HG02840 (cell line): ENCODE measurements at regions not wholly inside any gene's neighbourhood (a gene's known extent, or its start where the extent isn't known, plus 50 kb on each side); places are given as distances from the start of the nearest gene placed in this dataset.

Experiments used
- ATAC-seq: cut with Tn5 transposase; IDR thresholded peaks from one replicate; pipeline ENCODE4 v1.9.1; 2021; ENCODE audit warnings: mild to moderate bottlenecking, moderate library complexity, moderate number of reproducible peaks; ENCODE audit not compliant: unreplicated experiment, low FRiP score

DNA sequence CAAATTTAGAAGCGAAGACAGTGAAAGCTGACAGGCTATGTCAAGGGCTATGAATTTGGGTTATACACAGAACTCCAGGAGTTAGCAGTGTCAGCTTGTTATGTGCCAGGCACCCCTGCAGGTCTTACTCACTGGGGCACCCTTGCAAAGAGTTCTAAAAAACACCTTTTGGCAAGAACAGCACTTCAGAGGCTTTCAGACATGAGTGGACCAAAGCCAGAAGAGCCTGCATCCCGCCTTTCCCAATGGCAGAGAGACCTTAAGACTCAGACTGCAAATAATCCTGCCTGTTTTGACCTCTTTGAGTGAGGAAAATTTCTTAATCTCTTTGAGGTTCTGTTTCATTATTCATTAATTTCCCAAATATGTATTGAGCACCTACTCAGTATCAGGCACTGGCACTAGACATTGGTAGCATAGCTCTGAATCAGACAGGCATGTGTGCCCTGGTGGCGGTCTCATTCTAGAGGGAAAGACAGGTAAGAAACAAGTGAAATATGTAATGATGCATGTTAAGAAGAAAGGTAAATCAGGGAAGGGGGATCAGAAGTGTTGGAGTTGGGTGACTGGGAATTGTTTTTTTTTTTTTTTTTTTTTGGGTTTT lies 280.0 kb downstream of the KBTBD8 start:
- ATAC-seq, result no peak

DNA sequence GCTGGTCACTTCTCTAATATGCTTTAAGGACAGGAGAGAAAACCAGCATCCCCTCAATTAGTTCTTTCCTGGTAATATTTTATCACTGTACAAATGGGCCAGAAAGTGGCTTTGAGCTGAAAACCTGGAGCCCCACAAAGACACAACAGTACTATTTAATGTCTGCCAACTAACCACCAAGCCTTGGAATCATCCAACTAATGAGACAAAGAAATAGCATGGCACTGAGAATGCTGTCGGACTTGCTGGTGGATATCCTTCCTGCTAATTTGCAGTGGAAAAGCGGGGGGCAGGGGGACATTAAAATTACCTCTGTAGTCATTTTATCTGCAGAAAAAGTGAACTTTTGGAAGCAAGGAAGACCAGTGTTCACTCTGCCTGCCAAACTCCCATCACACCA lies 288.5 kb downstream of the KBTBD8 start:
- no peak for ATAC-seq

GRCh38 chr3:67288466-67289106 lies 290.5 kb downstream of the KBTBD8 start:
- no peak for ATAC-seq

DNA sequence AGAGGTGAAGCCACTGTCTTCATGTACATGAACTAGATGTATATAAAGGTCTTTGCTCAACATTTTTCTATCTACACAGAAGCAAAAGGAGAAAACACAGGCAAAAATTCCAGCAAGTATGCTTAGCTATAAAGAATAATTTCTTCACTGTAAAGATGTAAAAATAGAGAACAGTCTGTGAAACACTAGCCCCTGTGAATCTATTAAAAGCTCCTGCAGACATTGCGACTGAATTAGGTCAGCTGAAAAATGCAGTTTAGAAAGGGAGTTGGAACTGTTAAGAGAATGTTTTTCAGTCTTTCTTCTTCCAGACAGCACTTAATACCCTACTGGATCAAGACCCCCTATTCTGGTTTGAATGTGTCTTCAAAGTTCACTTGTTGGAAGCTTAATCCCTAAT lies 291.5 kb downstream of the KBTBD8 start:
- ATAC-seq, result no peak

GRCh38 chr3:67290438-67290837 lies 292.3 kb downstream of the KBTBD8 start:
- ATAC-seq, result no peak

DNA sequence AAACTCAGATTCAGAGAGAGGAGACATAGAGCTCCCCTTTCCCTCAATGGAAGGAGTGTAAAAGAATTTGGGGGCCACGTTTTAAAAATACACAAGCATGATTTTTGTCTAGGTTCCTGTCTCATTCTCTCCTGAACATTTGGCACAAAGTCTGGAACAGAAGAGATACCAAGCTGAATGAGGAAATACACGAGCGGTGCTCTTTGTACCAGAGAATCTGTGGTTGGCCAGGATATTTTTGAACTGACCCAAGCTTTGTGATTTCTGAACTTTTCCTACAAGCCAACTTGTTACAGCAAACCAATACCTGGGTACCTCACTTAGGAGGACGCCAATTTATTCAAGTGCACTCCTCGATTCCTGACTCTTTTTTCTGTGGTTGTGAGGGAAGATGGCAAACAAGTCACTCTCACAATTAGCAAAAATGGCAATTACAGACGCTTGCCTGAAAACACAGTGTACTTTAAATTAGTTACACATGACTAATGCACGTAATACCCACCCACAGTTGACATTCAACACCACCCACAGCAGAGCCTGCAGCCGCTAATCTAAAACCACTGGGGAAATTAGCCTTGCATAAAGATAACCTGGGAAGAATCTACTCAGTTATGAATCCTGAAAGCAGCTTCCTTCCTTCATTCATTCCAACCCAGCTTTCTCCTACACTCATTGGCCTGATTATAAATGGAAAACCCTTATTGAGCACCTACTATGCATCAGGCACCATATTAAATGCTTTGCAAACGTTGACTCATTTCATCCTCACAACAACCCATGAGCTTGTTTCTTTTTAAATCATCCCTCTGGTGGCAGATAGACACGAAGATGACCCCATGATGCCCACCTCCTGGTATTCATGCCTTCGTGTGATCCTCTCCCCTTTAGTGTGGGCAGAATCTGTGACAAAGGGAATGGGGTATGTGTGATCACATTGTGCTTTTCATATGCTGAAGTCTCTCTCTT lies 293.5 kb downstream of the KBTBD8 start:
- ATAC-seq, result no peak

DNA sequence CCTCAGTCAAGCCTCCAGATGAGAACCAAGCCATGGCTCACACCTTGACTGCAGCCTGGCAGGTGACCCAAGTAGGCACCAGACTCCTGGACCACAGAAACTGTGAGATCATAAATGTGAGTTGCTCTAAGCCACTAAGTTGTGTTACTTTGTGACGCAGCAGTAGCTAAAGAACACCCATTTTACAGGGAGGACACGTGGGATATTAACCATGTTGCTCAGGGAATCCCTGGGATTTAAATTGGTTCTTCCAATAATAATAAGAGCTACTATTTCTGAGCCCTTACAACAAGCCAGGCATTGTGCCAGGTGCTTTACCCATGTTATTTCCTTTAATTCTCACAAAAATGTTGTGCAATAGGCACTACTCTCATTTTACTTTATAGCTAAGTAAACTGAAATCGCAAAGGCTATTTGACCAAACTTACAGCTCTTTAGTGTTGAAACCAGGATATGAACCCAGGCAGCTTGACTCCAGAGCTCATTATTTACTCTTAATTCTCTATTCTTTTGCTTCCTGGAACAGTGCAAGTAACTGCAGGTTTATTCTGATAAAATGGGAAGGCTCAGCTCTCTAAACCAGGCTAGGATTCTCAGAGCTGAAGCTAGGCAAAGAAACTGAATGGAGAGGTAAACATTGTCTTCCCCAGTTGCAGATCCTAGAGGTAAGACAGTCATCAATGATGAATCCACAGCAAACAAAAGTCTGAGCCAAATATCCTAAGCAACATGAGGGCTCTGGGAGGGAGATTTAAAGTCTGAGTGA lies 294.4 kb downstream of the KBTBD8 start:
- no peak for ATAC-seq

- no peak for ATAC-seq
Observed at GRCh38 chr3:67294341-67294740, 296.2 kb downstream of the KBTBD8 start.

GRCh38 chr3:67296039-67296892 lies 298.2 kb downstream of the KBTBD8 start:
- ATAC-seq, result no peak

GRCh38 chr3:67297715-67298475 lies 299.8 kb downstream of the KBTBD8 start:
- ATAC-seq, result no peak

GRCh38 chr3:67301556-67301955 lies 303.4 kb downstream of the KBTBD8 start:
- ATAC-seq, result no peak

- ATAC-seq, result no peak
Observed at GRCh38 chr3:67302489-67302888, 304.4 kb downstream of the KBTBD8 start.

GRCh38 chr3:67305160-67305559 lies 307.1 kb downstream of the KBTBD8 start:
- no peak for ATAC-seq

DNA sequence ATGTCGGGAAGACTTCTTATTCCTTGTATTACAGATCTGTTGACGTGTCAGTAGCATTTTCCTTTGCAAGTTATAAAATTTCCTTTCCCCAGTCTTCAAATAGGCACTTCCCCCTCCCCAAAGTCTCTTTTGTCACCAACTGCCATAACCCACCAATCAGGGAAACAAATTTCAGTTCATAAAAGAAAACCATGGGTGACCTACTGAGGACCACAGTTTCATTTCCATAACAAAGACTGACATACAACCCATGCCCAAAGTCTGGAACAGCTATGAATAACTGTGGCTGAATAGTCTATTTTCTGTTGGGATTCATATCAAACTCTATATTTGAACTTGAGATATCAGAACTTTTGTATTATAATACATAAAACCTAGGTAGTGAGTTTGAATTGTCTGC lies 307.8 kb downstream of the KBTBD8 start:
- no peak for ATAC-seq

- ATAC-seq, result no peak
Observed at GRCh38 chr3:67311440-67311839, 313.3 kb downstream of the KBTBD8 start.

DNA sequence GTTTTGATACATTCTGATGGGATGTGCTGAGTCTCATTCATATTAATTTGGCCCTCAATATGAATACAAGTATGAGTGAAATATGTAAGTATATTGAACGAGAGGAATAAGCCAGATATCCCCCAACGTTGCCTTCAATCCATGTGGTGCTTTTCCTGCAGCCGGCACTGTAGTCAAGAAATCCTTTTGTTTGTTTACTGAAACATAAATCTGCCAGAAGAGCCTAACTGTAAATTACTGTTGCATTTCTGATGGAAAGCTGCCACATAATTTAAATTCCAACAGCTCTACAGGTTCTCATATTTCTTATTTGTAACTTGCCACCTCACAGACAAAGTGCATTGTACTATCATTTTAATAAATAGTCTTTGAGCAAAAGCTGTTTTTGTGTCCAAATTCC lies 314.0 kb downstream of the KBTBD8 start:
- no peak for ATAC-seq

DNA sequence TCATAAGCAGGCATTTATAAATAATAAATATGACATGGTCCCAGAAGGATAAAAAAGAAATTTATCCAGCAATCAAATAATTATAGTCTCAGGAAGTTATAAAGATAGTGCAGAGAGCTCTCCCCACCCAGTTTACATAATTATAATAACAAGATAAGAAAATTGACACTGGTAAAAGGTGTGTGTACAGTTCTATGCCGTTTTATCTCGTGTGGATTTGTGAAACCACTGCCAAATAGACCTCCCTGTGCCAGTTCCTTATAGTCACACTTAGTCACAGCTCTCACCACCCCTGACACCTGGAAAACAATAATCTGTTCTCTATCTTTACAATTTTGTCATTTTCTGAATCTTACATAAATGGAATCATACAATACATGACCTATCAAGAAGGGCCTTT lies 320.1 kb downstream of the KBTBD8 start:
- no peak for ATAC-seq

- ATAC-seq, result no peak
Observed at GRCh38 chr3:67324554-67324953, 326.4 kb downstream of the KBTBD8 start.
